Prostate gland (tissue), 2 donors: ENCODE measurements at regions not wholly inside any gene's neighbourhood (a gene's known extent, or its start where the extent isn't known, plus 50 kb on each side); places are given as distances from the start of the nearest gene placed in this dataset.

Source experiments
- DNase-seq: peaks from one replicate; pipeline ENCODE4 v3.0.0-alpha.2; 2019; ENCODE audit warnings: low spot score
- H3K27ac ChIP-seq, 2 donors: fragments of 200-600 bp; sonication (generic); 2 replicates each; pipeline ENCODE4 v1.5.1; 2017 to 2019
- H3K27me3 ChIP-seq: fragments of 200-600 bp; sonication (generic); replicated peaks from 2 replicates; pipeline ENCODE4 v1.5.1; 2019; ENCODE audit not compliant: insufficient read depth
- H3K36me3 ChIP-seq, 2 donors: fragments of 200-600 bp; sonication (generic); 1 replicate in 1 of 2; 2 replicates in 1 of 2; pipeline versions ENCODE4 v1.5.1 to v1.8.1; 2017 to 2019
- H3K4me1 ChIP-seq: fragments of 200-600 bp; sonication (generic); replicated peaks from 2 replicates; pipeline ENCODE4 v1.5.1; 2019
- H3K4me3 ChIP-seq, 2 donors: fragments of 200-600 bp; sonication (generic); 2 replicates each; pipeline ENCODE4 v1.5.1; 2017 to 2019
- H3K9me3 ChIP-seq: fragments of 200-600 bp; sonication (generic); 2 replicates; pipeline ENCODE4 v1.5.1; 2017
- CTCF ChIP-seq, 4 experiments: fragments of 200-600 bp in 2 of 4; fragments of 450-650 bp in 2 of 4; sonication (generic) in 2 of 4; IDR thresholded peaks; 1 replicate in 3 of 4; 2 replicates in 1 of 4; pipeline ENCODE4 v1.5.1; 2016 to 2019; ENCODE audit warnings: antibody characterized with exemption in 4 of 4, mild to moderate bottlenecking in 2 of 4, moderate library complexity in 2 of 4
- POLR2A ChIP-seq: fragments of 450-650 bp; IDR thresholded peaks from one replicate; pipeline ENCODE4 v1.6.1; 2016; ENCODE audit warnings: antibody characterized with exemption, mild to moderate bottlenecking
- POLR2AphosphoS5 ChIP-seq: sonication (generic); formaldehyde crosslinking; IDR thresholded peaks from one replicate; pipeline ENCODE4 v1.6.1; 2017; ENCODE audit warnings: antibody characterized with exemption
- WGBS: methylation state at CpG from one replicate; pipeline ENCODE4 v1.1.5; 2018; 5-methylcytosine and 5-hydroxymethylcytosine counted together
- intact Hi-C: fragments of 100-400 bp; cut with DNase I; formaldehyde crosslinking; loops from one replicate; pipeline ENCODE4 v1.14.2; 2022

GRCh38 chr11:95584589-95584988 is 205.0 kb downstream of the FAM76B start:
- 95% methylated on average over 2 of the region's 2 CpGs for WGBS
- Histone ChIP-seq H3K36me3 (no peaks in the 10 kb centered on the region), H3K4me3 (no peak overlapping the region), H3K4me1 (no peaks in the 10 kb centered on the region), H3K27ac (no peak overlapping the region), H3K27me3 (no peaks in the 10 kb centered on the region), H3K9me3 (no peaks in the 10 kb centered on the region)
- no peak for DNase-seq
- intact Hi-C loops = no loop called here
- no peak for TF ChIP-seq POLR2A
- no peak for TF ChIP-seq CTCF (IDR thresholded peaks at IDR 0.05)
- no peak for TF ChIP-seq POLR2AphosphoS5

- intact Hi-C loops = no loop called here
- no peaks in the 10 kb centered on the region for H3K4me1 ChIP-seq
- no peaks in the 10 kb centered on the region for H3K27me3 ChIP-seq
- no peak overlapping the region for H3K4me3 ChIP-seq
- H3K9me3 ChIP-seq = no peaks in the 10 kb centered on the region
- no peak for DNase-seq
- no peak for TF ChIP-seq POLR2AphosphoS5
- TF ChIP-seq CTCF (IDR thresholded peaks at IDR 0.05) = no peak
- no peak for TF ChIP-seq POLR2A
- H3K36me3 ChIP-seq = no peaks in the 10 kb centered on the region
- H3K27ac ChIP-seq = no peak overlapping the region
- 79% methylated on average over 3 of the region's 3 CpGs for WGBS
These were observed 205.4 kb downstream of the FAM76B start for GRCh38 chr11:95584180-95584579.

GRCh38 chr11:95577716-95578460 is 211.7 kb downstream of the FAM76B start:
- H3K27ac ChIP-seq = no peak overlapping the region
- intact Hi-C loops = no loop called here
- DNase-seq = no peak

GRCh38 chr11:95576146-95576845 is 213.3 kb downstream of the FAM76B start:
- H3K27ac ChIP-seq = no peak overlapping the region
- no peak for TF ChIP-seq POLR2AphosphoS5
- no peak for TF ChIP-seq POLR2A
- TF ChIP-seq CTCF (IDR thresholded peaks at IDR 0.05) = no peak
- 59% methylated on average over 5 of the region's 5 CpGs for WGBS
- no peak overlapping the region for H3K4me3 ChIP-seq
- H3K9me3 ChIP-seq = no peaks in the 10 kb centered on the region
- no peak for DNase-seq
- no peaks in the 10 kb centered on the region for H3K4me1 ChIP-seq
- no peaks in the 10 kb centered on the region for H3K27me3 ChIP-seq
- no peaks in the 10 kb centered on the region for H3K36me3 ChIP-seq
- intact Hi-C loops = no loop called here

More at GRCh38 chr11:95577716-95578460, 211.7 kb downstream of the FAM76B start:
- no peak overlapping the region for H3K4me3 ChIP-seq
- no peaks in the 10 kb centered on the region for H3K4me1 ChIP-seq
- H3K36me3 ChIP-seq = no peaks in the 10 kb centered on the region
- no peak for TF ChIP-seq POLR2A
- no peak for TF ChIP-seq CTCF (IDR thresholded peaks at IDR 0.05)
- no peak for TF ChIP-seq POLR2AphosphoS5
- H3K27me3 ChIP-seq = no peaks in the 10 kb centered on the region
- 90% methylated on average over 2 of the region's 2 CpGs for WGBS
- no peaks in the 10 kb centered on the region for H3K9me3 ChIP-seq

GRCh38 chr11:95575517-95575916 is 214.1 kb downstream of the FAM76B start:
- WGBS = 77% methylated on average over 2 of the region's 2 CpGs
- TF ChIP-seq CTCF (IDR thresholded peaks at IDR 0.05) (no peak), POLR2AphosphoS5 (no peak), POLR2A (no peak)
- DNase-seq = no peak
- intact Hi-C loops = no loop called here
- H3K4me3 ChIP-seq = no peak overlapping the region
- no peaks in the 10 kb centered on the region for H3K4me1 ChIP-seq
- no peaks in the 10 kb centered on the region for H3K36me3 ChIP-seq
- H3K27me3 ChIP-seq = no peaks in the 10 kb centered on the region
- H3K9me3 ChIP-seq = no peaks in the 10 kb centered on the region
- no peak overlapping the region for H3K27ac ChIP-seq
